B cell (primary cell): ENCODE measurements at regions not wholly inside any gene's neighbourhood (a gene's known extent, or its start where the extent isn't known, plus 50 kb on each side); places are given as distances from the start of the nearest gene placed in this dataset.

Source experiments
- EZH2 ChIP-seq: IDR thresholded peaks from 2 replicates; pipeline ENCODE4 v1.6.1; 2012; ENCODE audit warnings: borderline replicate concordance, low read depth, mild to moderate bottlenecking, moderate library complexity, low read length; ENCODE audit not compliant: insufficient read depth, poor library complexity, severe bottlenecking
- TF ChIP-seq, protein P1 (sequence below): fragments of 200-600 bp; IDR thresholded peaks from one replicate; pipeline ENCODE4 v1.8.0; 2022; ENCODE audit warnings: antibody characterized with exemption, mild to moderate bottlenecking

DNA sequence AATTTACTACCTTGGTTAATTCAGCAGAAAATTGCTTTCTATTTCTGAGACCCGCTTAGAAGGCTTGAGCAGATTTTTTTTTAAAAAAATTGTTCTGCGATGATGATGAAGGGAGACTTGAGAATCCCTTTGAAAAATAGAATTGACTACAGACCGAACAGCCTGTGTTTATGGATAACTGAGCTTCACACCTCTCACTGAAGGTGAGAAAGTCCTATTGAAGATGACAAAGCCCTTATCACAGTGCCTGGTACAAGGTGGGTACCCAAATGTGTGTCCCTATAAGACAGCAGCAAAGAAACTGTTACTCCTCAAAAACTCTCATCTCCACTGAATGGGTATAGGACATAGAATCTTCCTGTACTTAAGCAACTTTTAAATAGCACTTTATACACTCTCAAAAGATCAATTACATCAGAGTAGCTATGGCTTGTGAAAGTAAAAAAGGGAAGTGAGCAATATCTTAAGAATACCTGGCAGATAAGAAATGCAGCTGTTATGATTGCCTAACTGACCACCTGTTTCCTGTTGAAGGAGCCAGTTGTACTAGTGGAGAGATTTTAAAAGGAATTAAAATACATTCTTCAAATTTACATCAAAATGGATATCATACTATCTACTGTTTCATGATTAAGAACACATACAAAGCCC lies 419.7 kb downstream of the CHSY3 start:
- TF ChIP-seq, protein P1, sequence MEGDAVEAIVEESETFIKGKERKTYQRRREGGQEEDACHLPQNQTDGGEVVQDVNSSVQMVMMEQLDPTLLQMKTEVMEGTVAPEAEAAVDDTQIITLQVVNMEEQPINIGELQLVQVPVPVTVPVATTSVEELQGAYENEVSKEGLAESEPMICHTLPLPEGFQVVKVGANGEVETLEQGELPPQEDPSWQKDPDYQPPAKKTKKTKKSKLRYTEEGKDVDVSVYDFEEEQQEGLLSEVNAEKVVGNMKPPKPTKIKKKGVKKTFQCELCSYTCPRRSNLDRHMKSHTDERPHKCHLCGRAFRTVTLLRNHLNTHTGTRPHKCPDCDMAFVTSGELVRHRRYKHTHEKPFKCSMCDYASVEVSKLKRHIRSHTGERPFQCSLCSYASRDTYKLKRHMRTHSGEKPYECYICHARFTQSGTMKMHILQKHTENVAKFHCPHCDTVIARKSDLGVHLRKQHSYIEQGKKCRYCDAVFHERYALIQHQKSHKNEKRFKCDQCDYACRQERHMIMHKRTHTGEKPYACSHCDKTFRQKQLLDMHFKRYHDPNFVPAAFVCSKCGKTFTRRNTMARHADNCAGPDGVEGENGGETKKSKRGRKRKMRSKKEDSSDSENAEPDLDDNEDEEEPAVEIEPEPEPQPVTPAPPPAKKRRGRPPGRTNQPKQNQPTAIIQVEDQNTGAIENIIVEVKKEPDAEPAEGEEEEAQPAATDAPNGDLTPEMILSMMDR, result no peak
- TF ChIP-seq EZH2, result no peak
